Esophagus squamous epithelium (tissue), 5 donors: ENCODE measurements at regions not wholly inside any gene's neighbourhood (a gene's known extent, or its start where the extent isn't known, plus 50 kb on each side); places are given as distances from the start of the nearest gene placed in this dataset.

Experiments used
- DNase-seq: peaks from one replicate; lab custom pipeline; 2025; lab: John Stamatoyannopoulos, UW
- H3K27ac ChIP-seq, 4 donors: fragments of 200-600 bp; sonication (generic); one replicate each; pipeline ENCODE4 v1.5.1; 2016 to 2019; ENCODE audit warnings: mild to moderate bottlenecking in 1 of 4
- H3K27me3 ChIP-seq, 4 donors: fragments of 200-600 bp; sonication (generic); 1 replicate in 3 of 4; 2 replicates in 1 of 4; pipeline versions ENCODE4 v1.5.1 to v1.6.0; 2017 to 2021; ENCODE audit warnings: antibody characterized with exemption in 1 of 4
- H3K36me3 ChIP-seq, 3 donors: fragments of 200-600 bp; sonication (generic); one replicate each; pipeline ENCODE4 v1.5.1; 2016 to 2019
- H3K4me1 ChIP-seq, 3 donors: fragments of 200-600 bp; sonication (generic); one replicate each; pipeline ENCODE4 v1.5.1; 2017 to 2019
- H3K4me3 ChIP-seq, 4 donors: fragments of 200-600 bp; sonication (generic); 1 replicate in 3 of 4; 2 replicates in 1 of 4; pipeline ENCODE4 v1.5.1; 2016 to 2019; ENCODE audit warnings: mild to moderate bottlenecking in 2 of 4, moderate library complexity in 1 of 4
- H3K9me3 ChIP-seq, 3 donors: fragments of 200-600 bp; sonication (generic); one replicate each; pipeline ENCODE4 v1.5.1; 2016 to 2019
- CTCF ChIP-seq, 6 experiments: fragments of 450-650 bp in 4 of 6; fragments of 200-600 bp in 2 of 6; sonication (generic) in 2 of 6; IDR thresholded peaks; one replicate each; pipeline ENCODE4 v1.5.1; 2016 to 2019; ENCODE audit warnings: antibody characterized with exemption in 6 of 6, mild to moderate bottlenecking in 4 of 6, moderate library complexity in 4 of 6
- POLR2A ChIP-seq, 4 donors: fragments of 450-650 bp; IDR thresholded peaks; one replicate each; pipeline ENCODE4 v1.6.1; 2017; ENCODE audit warnings: antibody characterized with exemption in 4 of 4, mild to moderate bottlenecking in 4 of 4, moderate library complexity in 3 of 4
- WGBS, 2 donors: methylation state at CpG; one replicate each; pipeline ENCODE4 v1.1.5; 2018; 5-methylcytosine and 5-hydroxymethylcytosine counted together
- intact Hi-C: fragments of 100-400 bp; cut with DNase I; formaldehyde crosslinking; loops from one replicate; pipeline ENCODE4 v1.15.0; 2022
- donor health status: DM: yes; HTN: yes; CAD: no.

DNA sequence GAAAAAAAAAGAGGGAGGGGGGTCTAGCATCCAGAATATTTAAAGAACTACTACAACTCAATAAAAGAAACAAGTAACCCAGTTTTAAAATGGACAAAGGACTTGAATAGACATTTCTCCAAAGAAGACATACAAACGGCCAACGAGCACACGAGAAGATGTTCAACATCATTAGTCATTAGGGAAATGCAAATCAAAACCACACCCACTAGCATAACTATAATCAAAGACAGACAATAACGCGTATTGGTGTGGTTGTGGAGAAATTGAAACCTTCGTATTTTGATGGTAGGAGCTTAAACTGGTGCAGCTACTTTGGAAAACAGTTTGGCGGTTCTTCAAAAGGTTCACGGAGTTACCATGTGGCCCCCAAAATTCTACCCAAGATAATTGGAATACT lies 64.3 kb upstream of the CAB39 start:
- H3K4me3 ChIP-seq = no peak overlapping the region
- no peaks in the 10 kb centered on the region for H3K36me3 ChIP-seq
- H3K27me3 ChIP-seq = no peaks in the 10 kb centered on the region
- DNase-seq = no peak
- no peaks in the 10 kb centered on the region for H3K9me3 ChIP-seq
- TF ChIP-seq POLR2A (IDR thresholded peaks at IDR 0.05) (no peak), CTCF (IDR thresholded peaks at IDR 0.05) (no peak)
- intact Hi-C loops = no loop called here
- H3K4me1 ChIP-seq = peaks cover 0 to 4% (median under 1%) of the 10 kb centered on the region in 3 donors
- WGBS, 2 donors = 83% methylated on average over 8 of the region's 8 CpGs
- no peak overlapping the region for H3K27ac ChIP-seq

GRCh38 chr2:230650585-230651137 lies 62.0 kb upstream of the CAB39 start:
- TF ChIP-seq POLR2A (IDR thresholded peaks at IDR 0.05) = no peak
- TF ChIP-seq CTCF (IDR thresholded peaks at IDR 0.05) = no peak
- Histone ChIP-seq H3K27me3 (no peaks in the 10 kb centered on the region), H3K36me3 (no peaks in the 10 kb centered on the region), H3K4me1 (no peaks in the 10 kb centered on the region), H3K4me3 (no peak overlapping the region), H3K27ac (no peak overlapping the region), H3K9me3 (no peaks in the 10 kb centered on the region)
- WGBS, 2 donors = 62 to 64% methylated on average over 7 of the region's 7 CpGs
- DNase-seq = no peak
- intact Hi-C loops = no loop called here

DNA sequence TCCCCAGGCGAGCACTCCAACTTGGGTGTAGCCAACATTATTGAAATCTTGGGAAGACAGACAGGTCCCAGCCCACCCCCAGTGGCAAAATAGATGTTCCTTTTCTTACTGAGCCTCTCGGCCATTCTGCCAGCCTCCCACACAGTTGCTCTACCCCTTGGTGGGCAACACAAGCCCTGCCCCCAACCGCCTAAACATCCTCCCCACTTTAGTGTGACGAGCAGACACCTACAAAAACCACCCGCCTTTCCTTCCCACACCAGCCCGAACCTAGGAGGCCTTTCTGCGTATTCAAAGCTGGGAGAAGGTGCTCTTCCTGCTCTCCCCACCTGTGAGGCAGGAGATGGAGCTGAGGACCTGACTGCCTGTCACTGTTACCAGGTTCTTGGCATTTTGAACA lies 58.6 kb upstream of the CAB39 start:
- 86 to 92% methylated on average over 2 to 5 of the region's 7 CpGs for whole genome bisulfite sequencing, 2 donors
- Histone ChIP-seq H3K4me1 (peaks cover 0 to 3% (median 0%) of the 10 kb centered on the region in 3 donors), H3K27me3 (no peaks in the 10 kb centered on the region), H3K4me3 (no peak overlapping the region), H3K9me3 (no peaks in the 10 kb centered on the region), H3K36me3 (no peaks in the 10 kb centered on the region), H3K27ac (no peak overlapping the region)
- no peak for DNase-seq
- TF ChIP-seq CTCF (IDR thresholded peaks at IDR 0.05) = no peak
- TF ChIP-seq POLR2A (IDR thresholded peaks at IDR 0.05) = no peak
- intact Hi-C loops = no loop called here

- H3K9me3 ChIP-seq = no peaks in the 10 kb centered on the region
- 86 to 98% methylated on average over 9 to 12 of the region's 12 CpGs for WGBS, 2 donors
- intact Hi-C loops = no loop called here
- no peak overlapping the region for H3K4me3 ChIP-seq
- H3K36me3 ChIP-seq = no peaks in the 10 kb centered on the region
- DNase-seq = no peak
- peak overlapping the region in 1 of 4 donors; percentile 5 for H3K27ac ChIP-seq
- H3K4me1 ChIP-seq = peaks cover 3 to 23% (median 4%) of the 10 kb centered on the region in 3 donors
- TF ChIP-seq POLR2A (IDR thresholded peaks at IDR 0.05) (no peak), CTCF (IDR thresholded peaks at IDR 0.05) (no peak)
- no peaks in the 10 kb centered on the region for H3K27me3 ChIP-seq
Observed at GRCh38 chr2:230657462-230657861, 55.2 kb upstream of the CAB39 start.

GRCh38 chr2:230657906-230658305 lies 54.7 kb upstream of the CAB39 start:
- no peaks in the 10 kb centered on the region for H3K9me3 ChIP-seq
- H3K36me3 ChIP-seq = no peaks in the 10 kb centered on the region
- H3K4me1 ChIP-seq = peaks cover 3 to 23% (median 4%) of the 10 kb centered on the region in 3 donors
- 70 to 85% methylated on average over 3 to 8 of the region's 10 CpGs for WGBS, 2 donors
- H3K4me3 ChIP-seq = no peak overlapping the region
- H3K27ac ChIP-seq = peak overlapping the region in 1 of 4 donors; percentile 5
- no peaks in the 10 kb centered on the region for H3K27me3 ChIP-seq
- intact Hi-C loops = no loop called here
- DNase-seq = no peak
- no peak for TF ChIP-seq CTCF (IDR thresholded peaks at IDR 0.05)
- TF ChIP-seq POLR2A (IDR thresholded peaks at IDR 0.05) = no peak
